Activated T-helper 1 cell treated with anti-CD3 and anti-CD28 coated beads, Interleukin-12 subunit alpha, Interleukin-12 subunit beta, Interleukin-2, Interleukin-4 antibody, amounts not matched to agents 30 ng/mL and 10 ng/mL and 1 ng/mL, durations not matched to agents 14 hours and 24 hours and 36 hours (primary cell): ENCODE measurements at regions not wholly inside any gene's neighbourhood (a gene's known extent, or its start where the extent isn't known, plus 50 kb on each side); places are given as distances from the start of the nearest gene placed in this dataset.

Experiments
- DNase-seq: peaks from one replicate; pipeline ENCODE4 v3.0.0; 2021; ENCODE audit warnings: low spot score
- H3K27ac Mint-ChIP-seq: one replicate; pipeline ENCODE4 v1.8.0; 2021; ENCODE audit warnings: mild to moderate bottlenecking, mixed read lengths
- H3K27me3 Mint-ChIP-seq: one replicate; pipeline ENCODE4 v1.8.0; 2022; ENCODE audit warnings: mild to moderate bottlenecking, moderate library complexity, mixed read lengths; ENCODE audit not compliant: insufficient read depth
- H3K36me3 Mint-ChIP-seq: one replicate; pipeline ENCODE4 v1.8.0; 2021; ENCODE audit warnings: low read depth, mixed read lengths
- H3K4me1 Mint-ChIP-seq: one replicate; pipeline ENCODE4 v1.8.0; 2021; ENCODE audit warnings: low read depth, mixed read lengths
- H3K4me3 Mint-ChIP-seq: one replicate; pipeline ENCODE4 v1.8.0; 2021; ENCODE audit warnings: mild to moderate bottlenecking, moderate library complexity, mixed read lengths
- H3K9me3 Mint-ChIP-seq: one replicate; pipeline ENCODE4 v1.8.0; 2021; ENCODE audit warnings: mixed read lengths
- intact Hi-C: fragments of 100-400 bp; cut with micrococcal nuclease; formaldehyde crosslinking; loops from one replicate; pipeline ENCODE4 v1.15.1; 2024

GRCh38 chr14:61226015-61226654 lies 55.0 kb downstream of the TMEM30B start:
- DNase-seq: no peak
- no peak overlapping the region for H3K4me3 Mint-ChIP-seq
- H3K27me3 Mint-ChIP-seq: peaks cover 14% of the 10 kb centered on the region
- peaks cover 6% of the 10 kb centered on the region for H3K4me1 Mint-ChIP-seq
- intact Hi-C loops: no loop called here
- H3K27ac Mint-ChIP-seq: no peak overlapping the region
- no peaks in the 10 kb centered on the region for H3K9me3 Mint-ChIP-seq
- no peaks in the 10 kb centered on the region for H3K36me3 Mint-ChIP-seq

GRCh38 chr14:61225344-61225743 lies 55.8 kb downstream of the TMEM30B start:
- intact Hi-C loops: no loop called here

DNA sequence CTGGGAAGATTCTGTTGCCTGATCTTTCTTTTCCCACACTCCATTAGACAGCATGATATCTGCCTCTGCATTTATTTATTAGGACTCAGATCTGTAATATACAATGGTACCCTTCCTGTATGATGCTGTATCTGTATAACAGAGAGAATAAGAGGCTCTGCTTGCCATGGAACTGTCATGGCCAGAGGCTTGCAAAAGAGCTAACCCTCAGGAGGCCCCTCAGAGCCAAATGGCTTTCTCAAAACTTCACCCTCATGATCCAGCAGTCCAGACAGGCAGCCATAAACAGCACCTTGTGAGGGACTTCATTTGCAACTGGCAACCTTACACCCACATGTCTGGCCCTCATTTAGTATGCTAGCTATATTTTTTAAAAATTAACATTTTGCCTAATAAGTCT lies 57.6 kb downstream of the TMEM30B start:
- intact Hi-C loops: no loop called here
- Mint-ChIP-seq H3K27me3 (peaks cover 15% of the 10 kb centered on the region), H3K4me3 (no peak overlapping the region), H3K4me1 (peaks cover 6% of the 10 kb centered on the region), H3K9me3 (no peaks in the 10 kb centered on the region), H3K27ac (no peak overlapping the region), H3K36me3 (no peaks in the 10 kb centered on the region)
- no peak for DNase-seq

More at GRCh38 chr14:61225344-61225743, 55.8 kb downstream of the TMEM30B start:
- no peak for DNase-seq
- Mint-ChIP-seq H3K36me3 (no peaks in the 10 kb centered on the region), H3K27me3 (peaks cover 14% of the 10 kb centered on the region), H3K4me1 (peaks cover 6% of the 10 kb centered on the region), H3K4me3 (no peak overlapping the region), H3K27ac (no peak overlapping the region), H3K9me3 (no peaks in the 10 kb centered on the region)

DNA sequence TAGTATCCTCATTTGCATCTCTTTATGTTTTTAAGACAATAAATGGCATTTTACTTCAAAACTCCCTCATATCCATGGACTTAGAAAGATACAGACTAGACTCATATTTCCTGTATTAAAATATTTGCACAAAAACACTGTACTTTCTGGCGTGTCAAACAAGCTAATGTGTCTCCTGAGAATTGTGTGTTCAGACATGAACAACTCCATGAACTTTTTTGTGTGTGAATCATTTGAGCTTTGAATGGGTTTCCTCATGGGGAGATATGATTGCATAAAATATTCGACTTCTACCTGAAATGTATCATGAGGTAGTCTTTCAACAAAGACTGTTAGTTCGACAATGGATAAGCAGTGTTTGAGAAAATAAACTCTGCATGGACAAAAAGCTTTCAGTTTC lies 58.8 kb downstream of the TMEM30B start:
- Mint-ChIP-seq H3K4me3 (no peak overlapping the region), H3K36me3 (no peaks in the 10 kb centered on the region), H3K9me3 (no peaks in the 10 kb centered on the region), H3K27ac (no peak overlapping the region), H3K27me3 (peaks cover 20% of the 10 kb centered on the region), H3K4me1 (peaks cover 6% of the 10 kb centered on the region)
- intact Hi-C loops: no loop called here
- no peak for DNase-seq

DNA sequence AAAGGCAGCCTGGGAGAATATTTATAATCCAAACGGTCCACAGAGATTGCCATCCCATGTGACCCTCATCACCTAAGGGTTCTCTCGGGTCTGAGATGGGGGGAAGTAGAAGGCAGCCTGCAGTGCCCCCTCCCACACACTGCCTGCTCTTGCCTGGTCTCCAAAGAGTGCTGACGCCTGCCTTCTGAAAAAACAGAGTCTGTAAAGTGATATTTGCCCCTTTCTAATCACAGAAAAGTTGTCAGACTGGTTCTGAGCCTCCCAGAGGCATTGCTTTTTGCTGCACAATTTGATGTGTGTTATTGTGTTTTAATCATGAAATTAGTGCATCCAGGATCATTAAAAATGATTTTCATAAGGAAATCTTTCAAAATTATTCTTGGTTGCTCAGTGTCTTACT lies 59.2 kb downstream of the TMEM30B start:
- H3K27me3 Mint-ChIP-seq: peaks cover 21% of the 10 kb centered on the region
- intact Hi-C loops: no loop called here
- DNase-seq: no peak
- H3K4me3 Mint-ChIP-seq: no peak overlapping the region
- no peak overlapping the region for H3K27ac Mint-ChIP-seq
- H3K36me3 Mint-ChIP-seq: no peaks in the 10 kb centered on the region
- no peaks in the 10 kb centered on the region for H3K9me3 Mint-ChIP-seq
- H3K4me1 Mint-ChIP-seq: peaks cover 6% of the 10 kb centered on the region

- Mint-ChIP-seq H3K4me3 (no peak overlapping the region), H3K36me3 (no peaks in the 10 kb centered on the region), H3K27me3 (peaks cover 22% of the 10 kb centered on the region), H3K9me3 (no peaks in the 10 kb centered on the region), H3K27ac (no peak overlapping the region), H3K4me1 (no peaks in the 10 kb centered on the region)
- intact Hi-C loops: no loop called here
- DNase-seq: no peak
Observed at GRCh38 chr14:61219673-61220072, 61.5 kb downstream of the TMEM30B start.

- Mint-ChIP-seq H3K9me3 (no peaks in the 10 kb centered on the region), H3K36me3 (no peaks in the 10 kb centered on the region), H3K4me3 (no peak overlapping the region), H3K4me1 (no peaks in the 10 kb centered on the region), H3K27ac (no peak overlapping the region), H3K27me3 (peaks cover 24% of the 10 kb centered on the region)
- DNase-seq: no peak
- intact Hi-C loops: no loop called here
Observed at GRCh38 chr14:61219256-61219655, 61.9 kb downstream of the TMEM30B start.

- H3K27me3 Mint-ChIP-seq: peaks cover 23% of the 10 kb centered on the region
- intact Hi-C loops: no loop called here
Observed at GRCh38 chr14:61218767-61219166, 62.4 kb downstream of the TMEM30B start.

GRCh38 chr14:61218157-61218556 lies 63.0 kb downstream of the TMEM30B start:
- intact Hi-C loops: no loop called here
- H3K4me3 Mint-ChIP-seq: no peak overlapping the region
- no peak for DNase-seq
- no peak overlapping the region for H3K27ac Mint-ChIP-seq
- H3K27me3 Mint-ChIP-seq: peaks cover 18% of the 10 kb centered on the region
- no peaks in the 10 kb centered on the region for H3K9me3 Mint-ChIP-seq
- H3K36me3 Mint-ChIP-seq: no peaks in the 10 kb centered on the region
- H3K4me1 Mint-ChIP-seq: no peaks in the 10 kb centered on the region

More at GRCh38 chr14:61218767-61219166, 62.4 kb downstream of the TMEM30B start:
- H3K4me3 Mint-ChIP-seq: no peak overlapping the region
- H3K9me3 Mint-ChIP-seq: no peaks in the 10 kb centered on the region
- H3K36me3 Mint-ChIP-seq: no peaks in the 10 kb centered on the region
- no peak for DNase-seq
- H3K4me1 Mint-ChIP-seq: no peaks in the 10 kb centered on the region
- H3K27ac Mint-ChIP-seq: no peak overlapping the region

DNA sequence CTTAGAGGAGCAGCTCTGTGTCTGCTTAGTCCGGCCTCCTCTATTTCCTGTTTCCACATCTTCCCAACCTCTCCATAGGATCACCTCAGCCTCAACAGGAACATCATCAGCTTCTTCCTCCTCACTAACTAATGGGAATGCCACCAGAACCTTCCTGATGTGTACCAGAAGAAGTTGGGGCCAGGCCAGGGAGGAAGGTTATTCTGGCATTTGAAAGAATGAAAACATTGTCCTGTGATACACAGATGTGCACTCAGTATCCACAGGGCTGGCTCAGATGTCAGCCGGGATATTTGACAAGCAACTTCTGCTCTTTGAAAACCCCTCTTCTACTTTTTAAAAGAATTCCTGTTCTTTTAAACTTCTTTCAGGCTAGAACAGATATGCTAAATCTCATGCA lies 63.6 kb downstream of the TMEM30B start:
- intact Hi-C loops: no loop called here
- Mint-ChIP-seq H3K36me3 (no peaks in the 10 kb centered on the region), H3K4me1 (no peaks in the 10 kb centered on the region), H3K4me3 (no peak overlapping the region), H3K9me3 (no peaks in the 10 kb centered on the region), H3K27me3 (peaks cover 16% of the 10 kb centered on the region), H3K27ac (no peak overlapping the region)
- DNase-seq: no peak

DNA sequence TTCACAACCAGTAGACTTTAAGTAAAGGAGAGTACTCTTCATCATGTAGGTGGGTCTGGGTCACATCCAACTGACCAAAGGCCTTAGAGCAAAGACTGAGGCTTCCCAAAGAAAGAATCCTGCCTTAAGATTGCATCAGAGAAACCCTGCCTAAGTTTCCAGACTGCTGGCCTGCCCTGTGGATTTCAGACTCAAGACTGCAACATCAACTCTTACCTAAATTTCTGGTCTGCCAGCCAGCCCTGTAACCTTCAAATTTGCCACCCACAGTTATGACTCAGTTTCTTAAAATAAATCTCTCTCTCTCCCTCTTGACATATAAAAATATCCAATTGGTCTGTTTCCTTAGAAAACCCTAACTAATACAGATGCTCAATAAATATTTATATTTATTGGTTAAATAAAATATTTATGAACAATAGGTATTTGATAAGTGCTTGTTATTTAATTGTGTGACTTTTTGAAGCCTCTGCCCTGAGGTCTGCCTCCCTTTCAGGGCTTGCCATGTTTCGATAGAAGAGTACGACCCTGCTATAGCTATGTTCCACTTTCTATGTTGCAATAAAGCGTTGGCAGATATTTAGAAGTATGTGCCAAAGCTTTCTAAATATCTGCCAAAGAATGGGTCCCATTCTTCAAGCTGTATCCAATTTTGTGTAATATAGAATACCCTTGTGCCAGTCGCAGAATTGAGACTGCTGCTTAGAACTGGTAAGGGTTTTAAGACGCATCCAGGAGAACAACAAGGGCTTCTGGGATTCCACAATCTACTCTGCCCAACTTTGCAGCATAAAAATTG lies 65.7 kb downstream of the TMEM30B start:
- intact Hi-C loops: no loop called here
- no peak overlapping the region for H3K27ac Mint-ChIP-seq
- H3K36me3 Mint-ChIP-seq: no peaks in the 10 kb centered on the region
- peaks cover 21% of the 10 kb centered on the region for H3K27me3 Mint-ChIP-seq
- DNase-seq: no peak
- no peaks in the 10 kb centered on the region for H3K4me1 Mint-ChIP-seq
- no peaks in the 10 kb centered on the region for H3K9me3 Mint-ChIP-seq
- no peak overlapping the region for H3K4me3 Mint-ChIP-seq

DNA sequence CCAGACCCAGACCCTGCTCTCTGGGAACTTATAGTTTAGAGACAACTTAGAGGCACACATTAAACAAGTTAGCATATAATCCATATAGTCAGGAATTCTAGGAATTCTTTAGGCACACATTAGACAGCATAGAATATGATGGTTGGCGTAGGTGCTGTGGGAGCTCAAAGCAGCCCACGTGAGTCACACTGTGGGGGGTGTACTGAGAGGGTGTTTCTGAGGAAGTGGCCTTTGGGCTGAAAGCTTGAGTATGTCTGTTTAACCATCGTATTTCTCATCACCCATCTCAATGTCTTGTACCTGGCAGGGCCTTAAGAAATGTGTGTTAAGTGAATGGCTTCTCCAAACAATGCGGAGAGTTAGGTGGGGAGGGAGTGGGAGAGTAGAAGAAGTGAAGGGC lies 67.2 kb downstream of the TMEM30B start:
- DNase-seq: no peak
- Mint-ChIP-seq H3K9me3 (no peaks in the 10 kb centered on the region), H3K27ac (peak overlapping the region; percentile 10), H3K4me1 (no peaks in the 10 kb centered on the region), H3K4me3 (no peak overlapping the region), H3K36me3 (no peaks in the 10 kb centered on the region), H3K27me3 (peaks cover 18% of the 10 kb centered on the region)
- intact Hi-C loops: no loop called here

- Mint-ChIP-seq H3K4me1 (no peaks in the 10 kb centered on the region), H3K4me3 (no peak overlapping the region), H3K36me3 (no peaks in the 10 kb centered on the region), H3K9me3 (no peaks in the 10 kb centered on the region), H3K27me3 (peaks cover 18% of the 10 kb centered on the region), H3K27ac (no peak overlapping the region)
- intact Hi-C loops: no loop called here
- DNase-seq: no peak
Observed at GRCh38 chr14:61213191-61213621, 67.9 kb downstream of the TMEM30B start.
